Loucy (cell line): ENCODE measurements at regions not wholly inside any gene's neighbourhood (a gene's known extent, or its start where the extent isn't known, plus 50 kb on each side); places are given as distances from the start of the nearest gene placed in this dataset.

Source experiments
- H2AFZ ChIP-seq: fragments of 200-600 bp; sonication (generic); 2 replicates; pipeline ENCODE4 v1.6.0; 2016; ENCODE audit warnings: antibody characterized with exemption, mild to moderate bottlenecking, low read length, moderate library complexity
- H3F3A ChIP-seq: fragments of 200-600 bp; 2 replicates; pipeline ENCODE4 v1.6.0; 2016; ENCODE audit warnings: antibody characterized with exemption, low read depth, mild to moderate bottlenecking
- H3K27me3 ChIP-seq: fragments of 200-600 bp; sonication (generic); 2 replicates; pipeline ENCODE4 v1.6.1; 2014; ENCODE audit warnings: low read length, mild to moderate bottlenecking; ENCODE audit not compliant: insufficient read depth, poor library complexity, severe bottlenecking
- H3K36me3 ChIP-seq: fragments of 200-600 bp; sonication (generic); 2 replicates; pipeline ENCODE4 v1.6.1; 2016; ENCODE audit warnings: low read length; ENCODE audit not compliant: insufficient read depth
- H3K4me1 ChIP-seq: fragments of 200-600 bp; sonication (generic); 2 replicates; pipeline ENCODE4 v1.5.1; 2014; ENCODE audit warnings: low read length, mild to moderate bottlenecking; ENCODE audit not compliant: insufficient read depth, poor library complexity, severe bottlenecking
- H3K4me2 ChIP-seq: fragments of 200-600 bp; sonication (generic); 2 replicates; pipeline ENCODE4 v1.6.0; 2014; ENCODE audit warnings: antibody characterized with exemption, low read length, low read depth, mild to moderate bottlenecking; ENCODE audit not compliant: poor library complexity, severe bottlenecking
- H3K4me3 ChIP-seq: fragments of 200-600 bp; sonication (generic); 2 replicates; pipeline ENCODE4 v1.5.1; 2014; ENCODE audit warnings: low read length, mild to moderate bottlenecking, mixed read lengths; ENCODE audit not compliant: poor library complexity, severe bottlenecking
- H3K79me2 ChIP-seq: fragments of 200-600 bp; sonication (generic); 2 replicates; pipeline ENCODE4 v1.6.1; 2014; ENCODE audit warnings: low read length; ENCODE audit not compliant: insufficient read depth
- H3K9ac ChIP-seq: fragments of 200-600 bp; sonication (generic); 2 replicates; pipeline ENCODE4 v1.6.0; 2014; ENCODE audit warnings: mild to moderate bottlenecking, low read depth, low read length, moderate library complexity; ENCODE audit not compliant: poor library complexity, severe bottlenecking
- H3K9me2 ChIP-seq: fragments of 200-600 bp; sonication (generic); replicated peaks from 2 replicates; pipeline ENCODE4 v1.6.1; 2016; ENCODE audit warnings: low read depth, low read length, mixed read lengths
- H3K9me3 ChIP-seq: fragments of 200-600 bp; sonication (generic); 2 replicates; pipeline ENCODE4 v1.6.1; 2014; ENCODE audit warnings: mild to moderate bottlenecking, antibody characterized with exemption, low read length, low read depth; ENCODE audit not compliant: insufficient read depth
- H4K20me1 ChIP-seq: fragments of 200-600 bp; sonication (generic); 2 replicates; pipeline ENCODE4 v1.6.0; 2014; ENCODE audit warnings: antibody characterized with exemption, low read length, mild to moderate bottlenecking; ENCODE audit not compliant: insufficient read depth, poor library complexity, severe bottlenecking
- EZH2phosphoT487 ChIP-seq: fragments of 200-600 bp; IDR thresholded peaks from 2 replicates; pipeline ENCODE4 v1.6.1; 2018; ENCODE audit warnings: antibody characterized with exemption, mild to moderate bottlenecking, moderate library complexity, borderline replicate concordance
- TF ChIP-seq, protein P1 (sequence below): fragments of 200-600 bp; sonication (generic); conservative IDR thresholded peaks from 2 replicates; pipeline ENCODE4 v1.5.1; 2014; ENCODE audit warnings: mild to moderate bottlenecking, antibody characterized with exemption, low read length

GRCh38 chr13:50529154-50529882 lies 314.2 kb downstream of the DLEU7 start:
- Histone ChIP-seq H3K27me3 (no peaks in the 10 kb centered on the region), H3K9ac (no peak overlapping the region), H3K9me2 (no peaks in the 10 kb centered on the region), H4K20me1 (no peaks in the 10 kb centered on the region), H3K36me3 (no peaks in the 10 kb centered on the region), H2AFZ (no peak overlapping the region), H3K4me3 (no peak overlapping the region), H3K4me2 (no peak overlapping the region), H3K9me3 (peaks cover 6% of the 10 kb centered on the region; the same call in 1 of the 2 replicates), H3K4me1 (peaks cover 35% of the 10 kb centered on the region), H3K79me2 (no peaks in the 10 kb centered on the region), H3F3A (no peaks in the 10 kb centered on the region)
- no peak for TF ChIP-seq EZH2phosphoT487
- TF ChIP-seq, protein P1, sequence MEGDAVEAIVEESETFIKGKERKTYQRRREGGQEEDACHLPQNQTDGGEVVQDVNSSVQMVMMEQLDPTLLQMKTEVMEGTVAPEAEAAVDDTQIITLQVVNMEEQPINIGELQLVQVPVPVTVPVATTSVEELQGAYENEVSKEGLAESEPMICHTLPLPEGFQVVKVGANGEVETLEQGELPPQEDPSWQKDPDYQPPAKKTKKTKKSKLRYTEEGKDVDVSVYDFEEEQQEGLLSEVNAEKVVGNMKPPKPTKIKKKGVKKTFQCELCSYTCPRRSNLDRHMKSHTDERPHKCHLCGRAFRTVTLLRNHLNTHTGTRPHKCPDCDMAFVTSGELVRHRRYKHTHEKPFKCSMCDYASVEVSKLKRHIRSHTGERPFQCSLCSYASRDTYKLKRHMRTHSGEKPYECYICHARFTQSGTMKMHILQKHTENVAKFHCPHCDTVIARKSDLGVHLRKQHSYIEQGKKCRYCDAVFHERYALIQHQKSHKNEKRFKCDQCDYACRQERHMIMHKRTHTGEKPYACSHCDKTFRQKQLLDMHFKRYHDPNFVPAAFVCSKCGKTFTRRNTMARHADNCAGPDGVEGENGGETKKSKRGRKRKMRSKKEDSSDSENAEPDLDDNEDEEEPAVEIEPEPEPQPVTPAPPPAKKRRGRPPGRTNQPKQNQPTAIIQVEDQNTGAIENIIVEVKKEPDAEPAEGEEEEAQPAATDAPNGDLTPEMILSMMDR, result no peak

GRCh38 chr13:50531917-50532899 lies 311.3 kb downstream of the DLEU7 start:
- Histone ChIP-seq H3K79me2 (no peaks in the 10 kb centered on the region), H3K27me3 (no peaks in the 10 kb centered on the region), H3K36me3 (no peaks in the 10 kb centered on the region), H3K9me3 (peaks cover 22% of the 10 kb centered on the region), H3F3A (no peaks in the 10 kb centered on the region), H3K9ac (no peak overlapping the region), H3K9me2 (no peaks in the 10 kb centered on the region), H2AFZ (no peak overlapping the region), H3K4me1 (peaks cover 30% of the 10 kb centered on the region), H4K20me1 (no peaks in the 10 kb centered on the region), H3K4me2 (no peak overlapping the region), H3K4me3 (no peak overlapping the region)
- TF ChIP-seq, protein P1, result peak; percentile 73
- no peak for TF ChIP-seq EZH2phosphoT487

GRCh38 chr13:50535050-50535449 lies 308.4 kb downstream of the DLEU7 start:
- no peak for TF ChIP-seq EZH2phosphoT487
- TF ChIP-seq, protein P1, result no peak
- no peak overlapping the region for H3K9ac ChIP-seq
- H3K4me1 ChIP-seq, result peaks cover 11% of the 10 kb centered on the region
- H3K4me2 ChIP-seq, result no peak overlapping the region
- H4K20me1 ChIP-seq, result no peaks in the 10 kb centered on the region
- H3K9me3 ChIP-seq, result peaks cover 35% of the 10 kb centered on the region
- H3F3A ChIP-seq, result no peaks in the 10 kb centered on the region
- no peaks in the 10 kb centered on the region for H3K9me2 ChIP-seq
- H3K27me3 ChIP-seq, result no peaks in the 10 kb centered on the region
- peaks cover 6% of the 10 kb centered on the region; the same call in 1 of the 2 replicates for H3K36me3 ChIP-seq
- no peaks in the 10 kb centered on the region for H3K79me2 ChIP-seq
- H3K4me3 ChIP-seq, result no peak overlapping the region
- no peak overlapping the region for H2AFZ ChIP-seq
